ENCODE measurements at regions not wholly inside any gene's neighbourhood (a gene's known extent, or its start where the extent isn't known, plus 50 kb on each side); places are given as distances from the start of the nearest gene placed in this dataset.

GRCh38 chr18:24801001-24801400, 340.6 kb downstream of the HRH4 start:
- no CpG with 5 or more reads among the region's 1 CpG for WGBS (ENCODE audit: extremely low coverage, insufficient coverage, insufficient read length)
- no peaks in the 10 kb centered on the region for H3K79me1 ChIP-seq (ENCODE audit: low read length)

GRCh38 chr18:24802456-24802855, 342.0 kb downstream of the HRH4 start:
- no peak overlapping the region for H4K8ac ChIP-seq (ENCODE audit: low read depth, low read length)
- H3K14ac ChIP-seq (ENCODE audit: low read length), result no peak overlapping the region
- H3K4me1 ChIP-seq (ENCODE audit: control insufficient read depth in 1 of 2, insufficient read depth in 2 of 2, low read length in 2 of 2), result no peaks in the 10 kb centered on the region
- H2BK120ac ChIP-seq (ENCODE audit: insufficient read depth, low read length, poor library complexity), result no peak overlapping the region
- no peak overlapping the region for H2BK12ac ChIP-seq (ENCODE audit: low read length)
- no peak overlapping the region for H4K12ac ChIP-seq (ENCODE audit: low read depth, low read length)
- H2BK5ac ChIP-seq (ENCODE audit: low read depth, low read length, poor library complexity), result no peak overlapping the region
- H3K27ac ChIP-seq (ENCODE audit: low read depth, low read length), result no peak overlapping the region
- H3K18ac ChIP-seq (ENCODE audit: low read length), result no peak overlapping the region
- no peaks in the 10 kb centered on the region for H3K27me3 ChIP-seq (ENCODE audit: insufficient read depth, low read length)
- H4K91ac ChIP-seq (ENCODE audit: low read depth, low read length), result no peak overlapping the region
- DNase-seq, result no peak
- H3K9ac ChIP-seq (ENCODE audit: low read length), result no peak overlapping the region
- no peak overlapping the region for H2AK5ac ChIP-seq (ENCODE audit: low read length)
- no peaks in the 10 kb centered on the region for H3K9me3 ChIP-seq (ENCODE audit: insufficient read depth, low read depth, low read length)
- H3K79me1 ChIP-seq (ENCODE audit: low read length), result no peaks in the 10 kb centered on the region
- H3K23ac ChIP-seq (ENCODE audit: low read length), result no peak overlapping the region
- no peak overlapping the region for H3K4me2 ChIP-seq (ENCODE audit: low read length)
- no peak overlapping the region for H3K4ac ChIP-seq (ENCODE audit: low read depth, low read length)
- H3K79me2 ChIP-seq (ENCODE audit: control insufficient read depth, insufficient read depth, low read length, poor library complexity), result no peaks in the 10 kb centered on the region
- no peak overlapping the region for H3K4me3 ChIP-seq (ENCODE audit: low read depth, low read length)
- H2AFZ ChIP-seq (ENCODE audit: insufficient read depth, low read length, poor library complexity), result no peak overlapping the region
- no peaks in the 10 kb centered on the region for H3K36me3 ChIP-seq (ENCODE audit: control insufficient read depth in 1 of 2, insufficient read depth in 2 of 2, low read length in 2 of 2)

More at GRCh38 chr18:24801001-24801400, 340.6 kb downstream of the HRH4 start:
- Histone ChIP-seq H2AK5ac (ENCODE audit: low read length) (no peak overlapping the region), H2BK120ac (ENCODE audit: insufficient read depth, low read length, poor library complexity) (no peak overlapping the region), H3K27ac (ENCODE audit: low read depth, low read length) (no peak overlapping the region), H3K9ac (ENCODE audit: low read length) (no peak overlapping the region), H2AFZ (ENCODE audit: insufficient read depth, low read length, poor library complexity) (no peak overlapping the region), H4K12ac (ENCODE audit: low read depth, low read length) (no peak overlapping the region), H2BK12ac (ENCODE audit: low read length) (no peak overlapping the region), H3K18ac (ENCODE audit: low read length) (no peak overlapping the region), H3K36me3 (ENCODE audit: control insufficient read depth in 1 of 2, insufficient read depth in 2 of 2, low read length in 2 of 2) (no peaks in the 10 kb centered on the region), H3K4me1 (ENCODE audit: control insufficient read depth in 1 of 2, insufficient read depth in 2 of 2, low read length in 2 of 2) (no peaks in the 10 kb centered on the region), H3K14ac (ENCODE audit: low read length) (no peak overlapping the region), H4K91ac (ENCODE audit: low read depth, low read length) (no peak overlapping the region), H3K4me3 (ENCODE audit: low read depth, low read length) (no peak overlapping the region), H3K4ac (ENCODE audit: low read depth, low read length) (no peak overlapping the region), H3K27me3 (ENCODE audit: insufficient read depth, low read length) (no peaks in the 10 kb centered on the region), H3K23ac (ENCODE audit: low read length) (no peak overlapping the region), H3K79me2 (ENCODE audit: control insufficient read depth, insufficient read depth, low read length, poor library complexity) (no peaks in the 10 kb centered on the region), H2BK5ac (ENCODE audit: low read depth, low read length, poor library complexity) (no peak overlapping the region), H3K4me2 (ENCODE audit: low read length) (no peak overlapping the region), H4K8ac (ENCODE audit: low read depth, low read length) (no peak overlapping the region), H3K9me3 (ENCODE audit: insufficient read depth, low read depth, low read length) (no peaks in the 10 kb centered on the region)
- DNase-seq, result no peak

- H3K4me2 ChIP-seq (ENCODE audit: low read length), result no peak overlapping the region
- no peak overlapping the region for H3K27ac ChIP-seq (ENCODE audit: low read depth, low read length)
- H2BK12ac ChIP-seq (ENCODE audit: low read length), result no peak overlapping the region
- no CpG with 5 or more reads among the region's 5 CpGs for WGBS (ENCODE audit: extremely low coverage, insufficient coverage, insufficient read length)
- H2AFZ ChIP-seq (ENCODE audit: insufficient read depth, low read length, poor library complexity), result no peak overlapping the region
- H3K9me3 ChIP-seq (ENCODE audit: insufficient read depth, low read depth, low read length), result no peaks in the 10 kb centered on the region
- no peaks in the 10 kb centered on the region for H3K4me1 ChIP-seq (ENCODE audit: control insufficient read depth in 1 of 2, insufficient read depth in 2 of 2, low read length in 2 of 2)
- no peaks in the 10 kb centered on the region for H3K36me3 ChIP-seq (ENCODE audit: control insufficient read depth in 1 of 2, insufficient read depth in 2 of 2, low read length in 2 of 2)
- no peak overlapping the region for H4K8ac ChIP-seq (ENCODE audit: low read depth, low read length)
- no peak overlapping the region for H2BK5ac ChIP-seq (ENCODE audit: low read depth, low read length, poor library complexity)
- H3K79me2 ChIP-seq (ENCODE audit: control insufficient read depth, insufficient read depth, low read length, poor library complexity), result no peaks in the 10 kb centered on the region
- DNase-seq, result no peak
- H3K4me3 ChIP-seq (ENCODE audit: low read depth, low read length), result no peak overlapping the region
- no peak overlapping the region for H3K4ac ChIP-seq (ENCODE audit: low read depth, low read length)
- H3K27me3 ChIP-seq (ENCODE audit: insufficient read depth, low read length), result no peaks in the 10 kb centered on the region
- H2BK120ac ChIP-seq (ENCODE audit: insufficient read depth, low read length, poor library complexity), result no peak overlapping the region
- H3K23ac ChIP-seq (ENCODE audit: low read length), result no peak overlapping the region
- no peak overlapping the region for H2AK5ac ChIP-seq (ENCODE audit: low read length)
- H4K91ac ChIP-seq (ENCODE audit: low read depth, low read length), result no peak overlapping the region
- H4K12ac ChIP-seq (ENCODE audit: low read depth, low read length), result no peak overlapping the region
- no peak overlapping the region for H3K18ac ChIP-seq (ENCODE audit: low read length)
- H3K9ac ChIP-seq (ENCODE audit: low read length), result no peak overlapping the region
- H3K79me1 ChIP-seq (ENCODE audit: low read length), result no peaks in the 10 kb centered on the region
- no peak overlapping the region for H3K14ac ChIP-seq (ENCODE audit: low read length)
These were observed 344.7 kb downstream of the HRH4 start for GRCh38 chr18:24805156-24805555.

GRCh38 chr18:24809173-24809950, 348.9 kb downstream of the HRH4 start:
- no CpG with 5 or more reads among the region's 7 CpGs for WGBS (ENCODE audit: extremely low coverage, insufficient coverage, insufficient read length)

More at GRCh38 chr18:24809173-24809950, 348.9 kb downstream of the HRH4 start:
- Histone ChIP-seq H3K4me1 (ENCODE audit: control insufficient read depth in 1 of 2, insufficient read depth in 2 of 2, low read length in 2 of 2) (no peaks in the 10 kb centered on the region), H3K4me3 (ENCODE audit: low read depth, low read length) (no peak overlapping the region), H2AFZ (ENCODE audit: insufficient read depth, low read length, poor library complexity) (no peak overlapping the region), H3K4me2 (ENCODE audit: low read length) (no peak overlapping the region), H3K27ac (ENCODE audit: low read depth, low read length) (no peak overlapping the region), H3K36me3 (ENCODE audit: control insufficient read depth in 1 of 2, insufficient read depth in 2 of 2, low read length in 2 of 2) (no peaks in the 10 kb centered on the region), H3K79me2 (ENCODE audit: control insufficient read depth, insufficient read depth, low read length, poor library complexity) (no peaks in the 10 kb centered on the region), H2BK12ac (ENCODE audit: low read length) (no peak overlapping the region), H3K9me3 (ENCODE audit: insufficient read depth, low read depth, low read length) (no peaks in the 10 kb centered on the region), H3K14ac (ENCODE audit: low read length) (no peak overlapping the region), H3K79me1 (ENCODE audit: low read length) (no peaks in the 10 kb centered on the region), H2BK5ac (ENCODE audit: low read depth, low read length, poor library complexity) (no peak overlapping the region), H4K8ac (ENCODE audit: low read depth, low read length) (no peak overlapping the region), H3K27me3 (ENCODE audit: insufficient read depth, low read length) (no peaks in the 10 kb centered on the region), H4K12ac (ENCODE audit: low read depth, low read length) (no peak overlapping the region), H4K91ac (ENCODE audit: low read depth, low read length) (no peak overlapping the region), H3K23ac (ENCODE audit: low read length) (no peak overlapping the region), H3K9ac (ENCODE audit: low read length) (no peak overlapping the region), H2AK5ac (ENCODE audit: low read length) (no peak overlapping the region), H2BK120ac (ENCODE audit: insufficient read depth, low read length, poor library complexity) (no peak overlapping the region), H3K18ac (ENCODE audit: low read length) (no peak overlapping the region), H3K4ac (ENCODE audit: low read depth, low read length) (no peak overlapping the region)
- DNase-seq, result no peak
